GM19395 (cell line): ENCODE measurements at regions not wholly inside any gene's neighbourhood (a gene's known extent, or its start where the extent isn't known, plus 50 kb on each side); places are given as distances from the start of the nearest gene placed in this dataset.
A peak's percentile ranks its signal among the peaks of the same experiment; 100 is the strongest.

Experiments used
- ATAC-seq: cut with Tn5 transposase; IDR thresholded peaks from one replicate; pipeline ENCODE4 v1.9.1; 2021; ENCODE audit warnings: mild to moderate bottlenecking, moderate library complexity; ENCODE audit not compliant: unreplicated experiment

DNA sequence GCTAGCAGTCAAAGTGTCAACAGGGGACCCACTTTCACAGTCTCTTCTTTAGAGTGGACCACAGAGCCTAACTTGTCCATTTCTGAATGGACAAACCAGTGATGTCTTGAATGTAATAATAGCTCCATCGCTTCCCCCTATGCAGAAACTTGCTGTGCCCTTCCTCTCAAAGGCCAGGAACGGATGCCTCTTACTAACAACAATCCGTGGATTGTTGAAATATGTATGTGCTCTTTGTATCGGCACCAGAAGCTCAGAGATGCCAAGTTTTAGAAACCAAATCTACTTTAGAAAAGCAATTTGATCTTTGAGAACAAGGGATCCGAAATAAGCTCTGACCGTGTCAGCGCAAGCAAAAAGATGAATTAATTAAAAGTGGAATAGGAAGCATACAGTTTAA lies 259.5 kb upstream of the POU2AF2 start:
- no peak for ATAC-seq

DNA sequence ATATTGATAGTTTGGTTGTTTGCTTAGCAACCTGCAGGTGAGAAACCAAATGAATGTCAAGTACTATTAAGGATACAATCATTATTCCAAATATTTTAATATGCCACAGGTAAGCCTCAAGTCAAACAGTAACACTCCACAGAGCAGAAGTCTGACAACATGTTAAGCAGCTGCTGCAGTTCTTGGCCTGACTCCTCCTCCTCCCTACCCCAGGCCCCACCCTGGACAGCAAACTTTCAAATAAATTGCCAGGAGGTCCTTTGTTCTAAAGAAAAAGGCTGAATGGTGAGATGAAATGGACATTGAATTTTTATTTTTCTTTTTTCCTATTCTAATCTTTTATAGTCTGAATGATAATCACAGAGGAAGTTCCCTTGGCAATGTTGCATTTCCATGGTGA lies 260.0 kb upstream of the POU2AF2 start:
- ATAC-seq, result no peak

DNA sequence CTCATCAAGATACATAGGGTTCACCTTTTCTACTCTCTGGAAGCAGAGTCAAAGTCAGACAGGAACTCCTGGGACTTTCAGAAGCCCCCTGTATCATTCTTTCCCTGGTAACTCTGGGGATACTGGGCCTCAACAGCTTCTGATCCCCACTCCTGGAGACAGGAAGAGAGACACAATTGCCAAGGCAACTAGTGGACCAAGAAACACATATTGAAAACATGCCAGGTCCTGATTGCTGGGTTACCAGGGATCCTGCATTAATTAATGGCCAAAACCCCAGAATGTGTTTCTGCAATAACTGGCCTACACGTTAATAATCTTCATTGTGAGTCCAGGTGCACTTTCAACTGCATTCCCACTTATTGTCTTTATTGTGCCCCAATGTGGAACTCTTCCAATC lies 260.8 kb upstream of the POU2AF2 start:
- no peak for ATAC-seq

DNA sequence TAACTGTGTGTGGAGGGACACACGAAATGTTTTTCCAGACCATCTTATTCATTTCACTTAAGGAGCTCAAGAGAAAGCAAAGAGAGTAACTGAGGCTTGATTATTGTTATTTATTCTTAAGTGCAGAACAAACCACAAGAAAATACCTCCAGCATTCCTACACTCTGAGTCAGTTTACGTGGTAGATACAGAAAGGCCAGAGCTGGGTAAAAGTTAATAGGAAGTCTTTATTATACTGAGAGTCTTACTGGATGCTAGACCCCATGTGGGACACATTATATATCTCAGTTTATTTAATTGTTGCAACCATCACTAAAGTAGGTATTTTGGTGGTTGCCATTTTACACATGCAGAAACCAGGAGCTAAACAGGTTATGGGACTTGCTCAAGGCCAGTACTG lies 261.4 kb upstream of the POU2AF2 start:
- ATAC-seq, result no peak

DNA sequence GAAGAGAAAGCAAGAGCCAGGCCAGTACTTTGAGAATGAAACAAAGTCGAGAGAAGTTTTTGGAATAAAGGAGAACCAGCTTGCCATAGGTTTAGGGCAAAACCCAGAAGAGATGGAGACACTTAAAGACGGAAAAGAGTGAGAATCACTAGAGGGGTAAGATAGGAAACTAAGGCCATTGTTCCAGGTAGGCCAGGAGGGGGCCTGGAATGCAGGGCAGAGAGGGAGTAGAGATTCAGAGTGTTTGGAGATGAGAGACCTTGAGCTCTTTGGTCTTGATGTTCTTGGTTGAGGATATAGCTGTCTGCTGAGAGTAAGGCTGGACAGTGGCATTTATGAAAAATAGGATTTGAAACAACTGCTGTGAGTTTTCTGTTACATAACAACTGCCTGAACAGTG lies 263.3 kb upstream of the POU2AF2 start:
- ATAC-seq, result no peak

DNA sequence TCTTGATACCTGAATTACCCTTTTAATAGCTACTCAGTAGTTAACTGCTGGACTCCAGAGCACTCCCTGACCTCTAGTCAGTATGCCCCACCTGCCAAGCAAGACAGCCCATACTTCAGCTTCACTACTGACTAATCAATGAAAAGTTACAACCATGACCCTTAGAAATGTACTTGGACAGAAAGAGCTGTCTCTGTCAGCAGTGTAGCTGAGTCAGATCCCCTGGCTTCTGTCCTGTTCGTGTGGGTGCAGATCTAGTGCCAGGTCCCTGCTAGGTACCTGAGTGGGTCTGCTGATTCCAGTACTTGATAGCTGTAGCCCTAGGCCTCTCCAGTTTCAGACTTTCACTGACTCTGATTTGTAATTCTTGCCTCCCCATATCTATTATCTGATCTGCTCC lies 265.8 kb upstream of the POU2AF2 start:
- ATAC-seq, result no peak

DNA sequence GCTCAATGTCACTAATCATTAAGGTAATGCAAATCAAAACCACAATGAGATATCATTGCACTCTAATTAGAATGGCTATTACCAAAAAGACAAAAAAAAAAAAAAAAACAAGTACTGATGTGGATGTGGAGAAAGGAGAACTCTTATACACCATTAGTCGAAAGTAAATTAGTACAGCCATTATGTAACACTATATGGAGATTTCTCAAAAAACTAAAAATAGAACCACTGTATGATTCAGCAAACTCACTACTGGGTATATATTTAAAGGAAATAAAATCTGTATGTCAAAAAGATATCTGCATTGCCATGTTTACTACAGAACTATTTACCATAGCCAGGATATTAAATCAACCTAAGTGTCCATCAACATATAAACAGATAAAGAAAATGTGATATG lies 265.4 kb upstream of the ARHGAP20 start:
- ATAC-seq, result no peak

DNA sequence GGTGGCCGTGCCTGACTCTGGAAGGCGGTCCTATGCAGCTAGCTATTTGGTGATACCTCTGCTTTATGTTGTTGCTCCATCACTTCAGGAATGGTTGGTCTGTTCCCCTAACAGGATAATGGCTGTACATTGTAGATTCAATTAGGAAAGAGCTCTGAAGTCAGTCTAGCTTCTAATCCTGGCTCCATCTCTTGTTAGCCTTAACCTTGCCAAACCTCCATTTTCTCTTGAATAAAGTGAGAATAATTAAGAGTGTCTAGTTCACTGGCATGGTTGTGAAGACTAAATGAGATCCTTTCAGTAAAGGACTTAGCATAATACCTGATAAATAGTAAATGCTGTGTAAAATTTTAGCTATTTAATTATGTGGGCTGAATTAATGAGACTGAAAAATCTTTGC lies 262.5 kb upstream of the ARHGAP20 start:
- ATAC-seq, result no peak

DNA sequence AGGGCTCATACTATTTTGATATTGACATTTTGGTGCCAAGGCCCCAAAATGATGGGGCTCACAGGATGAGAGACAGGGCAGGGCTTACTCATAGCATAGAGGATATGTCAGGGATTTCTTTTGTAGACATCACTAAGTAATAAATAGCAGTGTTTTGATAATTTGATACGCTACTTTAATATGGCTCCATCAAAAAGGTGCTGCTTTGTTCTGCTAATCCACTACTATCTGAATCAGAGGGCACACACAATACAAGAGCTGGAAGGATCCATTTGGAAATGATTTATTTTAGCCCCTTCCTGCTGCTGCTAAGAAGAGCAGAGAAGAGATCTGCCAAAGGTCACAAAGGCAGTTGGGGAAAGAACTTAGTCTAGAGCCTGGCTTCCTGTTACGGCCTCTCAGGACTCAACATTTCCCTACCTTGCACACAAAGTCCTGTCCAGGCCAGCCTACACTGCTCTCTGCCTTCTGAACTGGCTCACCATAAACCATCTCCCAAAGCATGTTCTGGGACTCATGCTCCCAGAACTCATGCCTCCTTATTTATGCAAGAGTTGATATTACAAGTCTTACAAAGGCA lies 261.3 kb upstream of the ARHGAP20 start:
- no peak for ATAC-seq

DNA sequence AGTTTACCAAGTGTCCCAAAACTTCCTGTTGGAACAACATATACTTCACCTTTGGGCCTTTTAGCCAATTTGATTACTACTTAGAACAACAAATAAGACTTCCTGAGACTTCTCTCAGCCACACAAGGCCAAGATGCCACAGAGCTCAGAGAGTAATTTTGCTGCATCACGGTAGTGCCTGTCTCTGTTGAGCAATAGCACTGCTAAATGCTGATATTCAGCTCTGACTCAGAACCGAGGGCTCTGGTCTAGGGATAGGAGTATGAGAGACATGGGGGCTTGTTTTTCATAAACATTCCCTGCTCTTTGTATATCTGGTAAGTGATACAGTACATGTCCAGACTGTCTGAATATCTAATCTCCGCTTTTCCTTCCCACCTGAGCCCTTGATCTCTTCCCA lies 260.4 kb upstream of the ARHGAP20 start:
- ATAC-seq, result no peak

DNA sequence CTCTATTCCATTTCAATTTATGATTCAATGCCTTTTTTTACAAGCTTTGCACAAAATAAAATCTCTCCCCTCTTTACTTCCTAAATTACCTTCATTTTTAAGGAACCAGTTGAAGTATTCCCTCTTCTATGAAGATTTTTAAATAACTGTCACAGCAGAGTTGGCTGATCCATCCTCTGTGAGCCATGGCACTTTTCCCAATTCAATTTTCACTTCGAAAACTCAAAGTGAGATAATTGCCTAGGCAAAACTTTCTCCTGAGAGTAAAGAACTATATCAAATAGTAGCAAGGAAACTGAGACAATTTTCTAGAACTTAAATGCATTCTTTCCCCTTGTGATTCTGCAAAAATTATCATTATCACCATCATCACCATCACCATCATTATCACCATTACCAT lies 259.9 kb upstream of the ARHGAP20 start:
- ATAC-seq, result no peak

DNA sequence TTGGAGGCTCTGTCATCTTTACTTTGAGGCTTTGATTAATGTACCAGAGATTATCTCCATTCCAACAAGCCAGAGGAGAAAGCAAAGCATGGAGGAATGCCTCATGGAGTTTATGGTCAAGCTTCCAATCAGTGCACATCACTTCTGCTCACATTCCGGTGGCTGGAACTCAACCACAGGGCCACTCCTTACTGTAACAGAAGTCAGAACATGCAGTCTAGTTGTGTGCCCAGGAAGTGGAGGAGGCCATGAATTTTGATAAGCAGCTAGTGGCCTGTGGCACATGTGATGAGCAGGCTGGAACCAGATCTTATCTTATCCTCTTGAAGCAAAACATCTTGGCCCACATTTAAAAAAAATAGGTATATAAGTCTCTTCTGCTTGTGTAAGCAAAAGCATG lies 258.9 kb upstream of the ARHGAP20 start:
- no peak for ATAC-seq

DNA sequence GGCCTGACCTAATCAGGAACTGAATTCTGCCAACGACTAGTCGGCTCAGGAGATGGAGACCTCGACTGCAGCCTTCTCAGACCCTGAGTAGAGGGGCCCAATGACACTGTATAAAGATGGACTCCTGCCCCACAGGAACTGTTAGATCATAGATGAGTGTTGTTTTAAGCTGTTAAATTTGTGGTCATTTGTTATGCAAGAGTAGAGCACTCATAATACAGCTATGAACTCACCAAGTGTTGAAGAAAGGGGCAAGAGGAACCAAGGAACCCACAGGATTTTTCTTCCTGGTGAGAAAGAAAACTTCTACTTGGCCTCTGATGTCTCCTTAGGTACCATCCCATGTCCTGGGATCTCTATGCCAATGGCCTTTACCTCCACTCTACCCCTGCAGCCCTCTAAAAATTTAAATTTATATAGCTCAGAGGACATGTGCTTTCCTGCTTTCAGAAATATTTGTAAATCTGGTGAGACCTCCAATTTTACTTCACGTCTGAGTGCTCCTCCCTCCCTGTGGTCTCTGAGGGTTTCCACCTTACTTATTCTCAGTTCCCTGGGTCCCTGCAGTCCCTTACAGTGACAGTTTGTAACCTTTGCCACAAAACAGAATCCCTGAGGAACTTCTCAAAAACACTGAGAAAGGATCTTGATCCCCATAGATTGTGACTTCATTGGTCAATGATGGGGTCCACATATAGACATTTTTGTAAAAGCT lies 256.3 kb upstream of the ARHGAP20 start:
- ATAC-seq, result peak; percentile 63

DNA sequence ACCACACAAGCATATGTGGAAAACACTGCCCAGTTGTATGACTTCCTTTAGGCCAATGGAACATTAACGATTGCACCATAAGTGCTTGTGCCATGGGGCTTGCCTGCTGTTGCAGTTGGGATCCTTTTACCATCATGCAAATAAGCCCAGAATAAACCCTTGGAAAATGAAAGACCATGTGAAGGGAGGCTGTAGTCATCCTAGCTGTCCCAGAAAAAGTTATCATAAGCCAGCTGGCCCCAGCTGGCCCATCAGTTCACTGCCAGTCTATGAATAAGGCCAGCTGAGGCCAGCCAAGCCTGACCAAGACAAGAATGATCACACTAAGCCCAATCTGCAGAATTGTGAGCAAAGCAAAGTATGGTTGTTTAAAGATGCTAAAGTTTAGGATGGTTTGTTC lies 253.9 kb upstream of the ARHGAP20 start:
- ATAC-seq, result no peak

DNA sequence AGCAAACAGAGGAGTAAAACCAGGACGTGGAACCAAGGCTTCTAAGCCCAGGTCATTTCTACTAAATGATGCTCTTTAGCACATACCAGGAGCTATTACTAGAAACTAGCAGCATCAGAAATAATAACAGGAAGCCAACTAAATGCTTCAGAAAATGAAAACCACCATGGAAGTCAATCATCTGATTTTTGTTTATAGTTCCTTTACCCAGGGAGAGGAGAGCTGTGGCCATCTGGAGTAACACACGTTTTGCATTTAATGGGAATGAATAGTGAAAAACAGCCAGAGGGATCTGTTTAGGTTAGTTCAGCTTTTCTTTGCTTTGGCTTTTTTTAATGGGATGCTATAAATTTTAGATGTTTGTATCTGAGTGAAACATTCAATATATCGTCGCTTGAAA lies 250.7 kb upstream of the ARHGAP20 start:
- no peak for ATAC-seq

DNA sequence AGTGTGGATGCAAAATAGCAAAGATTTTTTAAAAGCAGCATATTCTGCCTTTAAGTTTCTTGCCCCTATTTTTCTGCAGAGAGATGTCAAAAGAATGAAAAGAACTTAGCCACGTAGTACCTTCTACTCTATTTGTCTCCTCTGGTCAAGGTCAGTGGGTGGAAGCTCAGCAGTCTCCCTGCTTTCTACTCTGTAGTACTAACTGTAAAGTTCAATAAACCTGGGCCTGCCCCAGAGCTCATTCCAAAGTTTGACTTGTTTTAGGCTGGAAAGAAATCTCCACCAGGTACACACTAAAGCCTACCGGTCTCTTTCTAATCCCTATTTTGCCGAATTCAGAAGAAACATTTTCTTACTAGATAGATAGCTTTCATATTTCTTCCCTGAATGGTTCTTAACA lies 247.9 kb upstream of the ARHGAP20 start:
- no peak for ATAC-seq

DNA sequence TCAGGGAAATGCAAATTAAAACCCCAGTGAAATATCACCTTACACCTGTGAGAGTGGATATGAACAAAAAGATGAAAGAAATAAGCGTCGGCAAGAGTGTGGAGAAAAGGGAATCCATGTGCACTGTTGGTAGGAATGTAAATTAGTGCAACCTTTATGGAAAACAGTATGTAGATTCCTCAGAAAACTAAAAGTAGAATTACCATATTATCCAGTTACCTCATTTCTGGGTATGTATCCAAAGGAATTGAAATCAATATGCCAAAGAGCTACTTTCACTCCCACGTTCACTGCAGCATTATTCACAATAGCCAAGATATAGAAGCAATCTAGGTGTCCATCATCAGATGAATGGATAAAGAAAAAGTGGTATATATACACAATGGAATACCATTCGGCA lies 246.0 kb upstream of the ARHGAP20 start:
- no peak for ATAC-seq

DNA sequence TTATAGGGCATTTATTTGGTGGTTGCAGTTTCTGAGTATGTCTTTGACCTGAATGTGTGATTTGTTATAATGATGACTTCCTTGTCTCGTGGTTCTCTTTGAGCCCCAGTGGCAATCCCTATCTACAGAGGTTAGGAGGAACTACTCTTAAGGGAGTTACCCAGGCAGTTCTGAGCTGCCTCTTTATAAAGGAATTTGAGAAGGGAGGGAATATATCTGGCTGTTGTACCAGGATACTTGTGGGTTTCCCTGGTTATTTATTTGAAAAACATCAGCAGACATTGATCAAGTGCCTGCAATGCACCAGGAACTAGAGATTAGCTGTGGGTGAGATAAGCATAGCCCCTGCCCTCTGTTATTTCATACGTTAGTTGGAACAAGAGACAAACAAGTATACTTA lies 243.5 kb upstream of the ARHGAP20 start:
- no peak for ATAC-seq

DNA sequence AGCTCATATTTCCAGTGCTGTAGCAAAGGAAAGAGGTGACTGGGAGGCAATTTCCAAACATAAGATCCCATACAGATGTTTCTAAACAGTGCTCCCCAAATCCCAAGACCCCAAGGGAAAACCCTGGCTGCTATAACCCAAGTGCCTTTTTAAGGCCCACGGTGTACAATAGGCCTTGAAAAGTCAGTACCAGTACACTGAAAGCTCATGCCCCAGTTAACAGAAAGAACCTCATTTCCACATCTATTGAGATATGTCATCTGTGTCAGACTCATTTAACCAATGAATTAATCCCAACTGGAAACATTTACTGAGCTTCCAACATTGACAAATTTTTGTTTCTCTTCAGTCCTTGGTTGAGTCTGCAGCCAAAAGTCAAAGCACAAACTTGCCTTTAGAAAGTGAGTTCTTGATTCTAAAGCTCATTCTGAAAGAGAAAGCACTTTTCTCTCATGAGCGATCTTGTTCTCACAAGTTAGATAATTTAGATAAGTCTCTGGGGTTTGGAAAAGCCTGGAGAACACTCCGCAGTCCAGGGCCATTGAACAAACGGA lies 239.8 kb upstream of the ARHGAP20 start:
- no peak for ATAC-seq

DNA sequence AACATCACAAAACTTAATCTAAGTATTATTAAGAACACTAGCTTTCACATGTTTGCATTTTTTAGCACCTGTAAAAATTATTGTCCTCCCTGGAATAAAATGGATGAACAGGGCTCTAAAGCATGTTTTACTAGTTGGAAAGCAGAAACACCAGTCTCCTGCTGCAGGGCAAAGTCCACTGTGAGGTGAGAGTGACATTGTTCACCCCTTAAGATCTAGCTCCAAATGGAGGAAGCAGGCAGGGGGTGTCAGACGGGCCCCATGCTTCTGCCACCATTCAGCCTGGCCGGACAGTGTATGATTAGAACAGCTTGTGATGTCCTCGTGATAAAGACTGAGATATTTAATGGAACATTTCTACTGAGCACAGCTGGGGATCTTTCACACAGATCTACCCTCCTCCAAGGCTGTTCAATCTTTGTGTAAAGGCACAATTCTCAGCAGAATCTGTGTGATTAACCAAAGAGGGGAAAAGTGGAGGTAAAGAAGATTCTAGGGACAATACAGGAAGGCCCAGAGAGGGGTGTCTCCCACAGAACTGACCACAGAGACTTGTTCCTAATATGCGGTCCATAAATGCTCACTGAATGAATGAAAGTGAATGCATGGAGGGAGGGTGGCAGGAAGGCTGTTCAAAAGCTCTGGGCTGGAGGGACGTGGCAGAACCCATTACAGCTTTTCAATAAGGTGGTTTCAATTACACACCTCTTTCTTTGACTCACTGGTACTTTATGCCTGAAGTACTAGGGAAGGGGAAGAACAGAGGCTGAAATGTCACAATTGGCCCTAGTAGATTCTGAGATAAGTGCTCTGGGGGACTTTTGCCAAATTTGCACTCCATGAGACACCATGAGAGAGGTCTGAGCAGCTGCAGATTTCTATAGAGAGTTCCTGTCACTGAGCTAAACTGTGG lies 239.1 kb upstream of the ARHGAP20 start:
- ATAC-seq, result no peak

DNA sequence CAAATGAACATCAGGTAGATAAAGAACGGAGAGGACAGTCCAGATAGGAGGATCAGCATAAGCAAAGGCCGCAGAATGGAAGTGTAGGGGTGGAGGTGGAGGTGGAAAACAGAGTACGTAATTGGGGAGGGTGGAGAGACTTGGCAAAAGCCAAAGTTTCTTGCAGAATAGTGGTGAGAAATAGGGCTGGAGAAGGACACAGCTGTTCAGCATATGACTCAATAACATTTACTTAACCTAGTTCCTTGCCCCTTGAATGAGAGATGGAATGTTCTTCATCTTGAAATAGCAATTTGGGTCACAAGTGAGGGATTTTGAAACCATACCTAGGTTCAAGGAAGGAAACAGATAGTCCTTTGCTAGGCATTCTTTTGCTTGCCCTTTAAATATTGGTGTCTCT lies 235.9 kb upstream of the ARHGAP20 start:
- no peak for ATAC-seq

DNA sequence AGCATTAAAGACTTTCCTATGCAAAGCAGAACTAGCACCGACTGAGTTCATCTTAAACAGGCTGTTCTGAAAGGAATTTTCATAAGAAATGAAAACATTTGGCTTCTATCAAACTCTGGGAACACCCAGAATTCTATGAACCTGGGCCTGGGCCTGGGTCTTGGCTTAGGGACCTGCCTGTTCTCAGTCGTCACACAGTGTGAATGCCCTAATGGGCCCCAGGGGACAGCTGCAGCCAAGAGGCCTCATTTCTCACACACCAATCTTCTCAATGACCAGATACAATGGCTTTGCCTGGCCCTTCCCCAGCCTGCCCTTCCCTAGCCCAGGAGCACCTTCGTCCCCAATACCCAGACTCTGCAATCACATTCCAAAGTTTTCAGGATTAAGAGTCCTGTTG lies 234.9 kb upstream of the ARHGAP20 start:
- ATAC-seq, result no peak
